GM21381 (cell line): ENCODE measurements at regions not wholly inside any gene's neighbourhood (a gene's known extent, or its start where the extent isn't known, plus 50 kb on each side); places are given as distances from the start of the nearest gene placed in this dataset.
A peak's percentile ranks its signal among the peaks of the same experiment; 100 is the strongest.
"Not testable (repeated sequence)": the region's sequence is repeated elsewhere in the genome, so short reads cannot be mapped to it uniquely, and the experiment has no call there.

Experiments
- ATAC-seq: cut with Tn5 transposase; IDR thresholded peaks from one replicate; pipeline ENCODE4 v1.9.1; 2021; ENCODE audit warnings: mild to moderate bottlenecking, moderate library complexity; ENCODE audit not compliant: unreplicated experiment

DNA sequence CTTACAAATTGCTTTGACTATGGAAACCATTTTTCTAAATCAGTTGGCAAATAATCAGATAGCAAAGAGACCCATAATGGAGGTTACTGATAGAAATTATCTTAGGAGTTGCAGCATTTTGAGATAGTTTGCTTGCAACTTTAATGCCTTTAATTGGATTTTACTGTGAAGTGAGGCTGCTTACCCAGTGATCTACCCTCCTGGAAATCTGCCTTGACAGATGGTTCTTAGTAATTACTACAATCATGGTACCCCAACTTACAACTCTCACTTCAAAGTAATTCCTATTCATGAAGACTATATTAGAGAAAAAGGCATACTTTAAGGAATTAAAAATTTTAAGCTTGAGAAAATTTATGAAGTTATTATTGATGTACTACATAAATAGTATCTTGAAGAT lies 1288.6 kb upstream of the CDH2 start:
- no peak for ATAC-seq

DNA sequence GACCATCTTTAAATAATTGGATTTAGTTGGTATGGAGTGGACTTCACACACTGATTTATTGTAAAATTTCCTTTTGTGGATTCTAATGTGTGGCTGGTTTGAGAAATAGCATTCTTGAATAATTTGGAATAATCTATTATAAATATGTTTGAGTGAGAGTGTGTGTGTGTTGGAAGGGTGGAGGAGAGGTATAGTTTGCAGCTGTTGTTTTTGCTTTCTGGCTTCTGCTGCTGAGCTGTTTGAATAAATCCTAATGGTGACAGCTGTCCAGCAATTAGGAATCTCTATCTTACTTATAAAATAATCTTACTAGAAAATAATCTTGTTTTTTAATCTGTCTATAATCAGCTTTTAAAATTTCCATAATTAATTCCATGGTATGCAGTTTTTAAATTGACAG lies 1283.0 kb upstream of the CDH2 start:
- ATAC-seq: no peak

DNA sequence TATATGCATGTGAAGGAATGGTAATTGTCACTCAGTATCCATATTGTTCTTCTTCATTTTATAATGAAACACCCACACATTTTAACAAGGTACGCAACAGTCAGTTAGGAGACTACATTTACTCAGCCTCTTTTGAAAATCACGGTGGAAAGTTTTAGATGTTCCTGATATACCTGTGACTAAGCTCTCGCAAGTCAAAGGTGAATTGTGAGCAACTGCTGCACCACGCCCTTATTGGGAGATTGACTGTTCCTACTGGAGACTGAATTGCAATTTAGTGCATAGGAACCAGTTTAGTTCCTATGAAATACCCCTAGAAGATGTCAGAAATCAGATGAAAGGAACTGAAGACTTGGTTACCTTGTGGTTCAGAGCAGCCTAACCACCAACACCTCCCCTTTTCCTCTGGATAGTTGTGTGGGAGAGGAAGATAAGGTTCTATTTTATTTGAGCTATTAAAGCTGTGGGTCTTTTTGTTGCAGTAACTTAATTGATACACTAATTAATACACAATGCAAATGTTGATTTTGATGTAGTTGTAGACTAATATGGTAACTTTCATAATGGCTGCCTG lies 1280.5 kb upstream of the CDH2 start:
- ATAC-seq: no peak

DNA sequence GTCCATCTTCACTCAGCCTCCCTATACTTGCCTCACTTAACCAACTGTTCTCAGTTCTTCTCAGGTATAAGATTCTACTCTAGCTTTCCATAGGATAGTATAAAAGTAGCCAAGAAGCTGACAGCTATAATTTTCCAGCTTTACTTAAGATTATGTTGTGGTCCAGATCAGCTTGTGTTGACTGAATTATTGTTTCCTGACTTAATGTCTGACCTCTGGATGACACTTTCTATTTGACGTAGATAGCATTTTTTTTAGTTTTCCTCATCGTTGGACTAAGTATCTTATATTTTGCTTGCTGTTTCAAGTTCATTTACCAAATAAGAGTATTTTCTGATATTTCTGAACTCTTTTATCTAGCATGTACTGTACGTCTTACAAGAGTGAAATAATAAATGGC lies 1272.5 kb upstream of the CDH2 start:
- ATAC-seq: no peak

DNA sequence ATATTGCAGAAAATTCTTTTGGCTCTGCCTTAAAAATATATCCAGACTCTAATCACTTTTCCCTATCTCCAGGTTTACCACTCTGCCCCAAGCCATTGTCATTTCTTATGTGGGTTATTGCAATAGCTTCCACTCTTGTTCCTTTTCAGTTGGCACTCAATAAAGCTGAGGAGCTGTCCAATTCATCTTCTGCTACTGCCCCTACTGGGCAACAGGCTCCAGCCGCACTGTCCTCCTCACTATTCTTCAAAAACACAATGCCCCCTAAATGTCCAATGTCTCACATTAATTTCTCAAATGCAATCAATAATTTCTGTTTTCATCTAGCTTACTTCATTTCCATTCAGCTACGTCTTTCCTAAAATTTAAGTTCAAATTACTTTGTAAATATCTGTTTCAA lies 1262.5 kb upstream of the CDH2 start:
- ATAC-seq: no peak

DNA sequence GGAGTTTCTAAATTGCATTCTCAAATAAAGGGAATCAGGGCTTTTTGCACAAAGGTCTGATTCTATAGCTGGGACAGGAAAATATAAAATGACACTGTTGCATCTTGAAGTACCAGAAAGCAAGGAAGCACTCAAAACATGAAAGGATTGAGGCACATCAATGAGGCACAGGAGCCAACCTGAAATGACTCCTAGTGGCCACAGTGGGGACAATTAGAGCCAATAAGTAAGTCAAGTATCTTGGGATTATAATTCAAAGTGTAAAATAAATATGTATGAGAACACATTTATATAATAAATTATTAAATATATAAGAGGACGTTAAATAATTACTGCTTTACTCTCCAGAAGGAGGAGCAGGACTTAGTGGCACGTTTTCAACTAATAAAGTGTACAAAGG lies 1259.5 kb upstream of the CDH2 start:
- no peak for ATAC-seq

DNA sequence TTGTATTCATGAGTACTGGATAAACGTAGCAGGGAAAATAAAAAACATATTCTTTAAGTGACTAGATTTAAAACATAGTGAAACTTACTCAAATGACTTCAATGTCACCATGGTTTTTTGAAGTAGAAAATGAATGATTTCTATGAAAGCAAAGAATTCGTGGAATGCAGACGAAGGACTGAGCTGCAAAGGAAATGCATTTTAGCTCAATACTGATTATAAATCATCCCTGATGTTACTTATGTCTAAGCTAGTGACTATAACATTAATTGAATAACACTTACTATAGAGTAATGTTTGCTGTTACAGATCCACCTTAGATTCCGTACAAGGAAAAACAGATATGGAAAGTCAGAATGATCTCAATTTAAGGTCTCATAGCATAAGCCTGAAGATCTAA lies 1257.7 kb upstream of the CDH2 start:
- no peak for ATAC-seq

DNA sequence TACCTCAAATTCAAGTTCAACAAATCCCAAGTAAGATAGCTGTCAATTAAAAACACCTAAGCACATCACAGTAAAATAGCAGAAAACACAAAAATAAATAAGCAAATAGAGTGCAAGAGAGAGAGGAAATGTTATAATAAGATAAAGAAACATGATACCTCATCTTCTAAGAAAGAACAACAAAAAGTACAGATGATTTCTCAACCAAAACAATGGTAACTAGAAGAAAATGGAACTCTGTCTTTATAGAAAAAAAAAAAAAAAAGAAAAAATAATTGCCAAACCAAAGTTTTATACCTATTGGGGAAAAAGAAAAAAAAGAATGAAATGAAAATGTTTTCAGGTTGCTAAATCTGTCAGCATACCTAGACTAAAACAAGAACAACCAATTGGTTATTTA lies 1253.5 kb upstream of the CDH2 start:
- no peak for ATAC-seq

DNA sequence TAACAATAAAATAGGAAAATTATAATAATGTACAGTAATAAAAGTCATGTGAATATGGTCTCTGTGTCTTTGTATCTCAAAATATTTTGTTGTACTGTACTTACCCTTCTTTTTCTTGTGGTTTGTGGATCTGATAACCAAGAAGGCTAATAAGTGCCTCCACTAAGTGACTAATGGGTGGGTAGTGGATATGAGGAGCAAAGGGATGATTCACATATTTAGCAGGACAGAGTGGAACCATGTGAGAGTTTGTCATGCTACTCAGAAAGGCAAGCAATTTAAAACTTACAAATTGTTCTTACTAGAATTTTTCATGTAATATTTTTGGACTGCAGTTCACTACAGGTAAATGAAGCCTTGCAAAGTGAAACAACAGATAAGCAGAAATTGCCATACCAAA lies 1241.2 kb upstream of the CDH2 start:
- ATAC-seq: no peak

DNA sequence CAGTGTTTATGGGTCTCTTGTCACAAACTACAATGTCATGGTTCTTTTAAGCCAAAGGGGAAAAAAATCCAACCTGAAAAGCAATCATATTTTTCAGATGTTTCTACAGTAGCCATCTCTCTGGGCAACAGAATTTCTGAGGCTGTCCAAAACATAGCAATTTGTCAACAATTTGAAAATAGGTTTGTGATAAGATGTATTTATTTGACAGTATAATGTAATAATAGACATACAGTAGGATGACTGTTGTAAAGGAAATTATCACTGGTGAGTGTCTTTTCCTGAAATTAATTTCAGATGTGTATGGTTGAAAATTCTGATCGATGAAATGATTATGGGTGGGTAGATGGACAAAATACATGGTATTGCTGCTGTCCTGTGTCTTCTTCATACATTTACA lies 1230.1 kb upstream of the CDH2 start:
- no peak for ATAC-seq

DNA sequence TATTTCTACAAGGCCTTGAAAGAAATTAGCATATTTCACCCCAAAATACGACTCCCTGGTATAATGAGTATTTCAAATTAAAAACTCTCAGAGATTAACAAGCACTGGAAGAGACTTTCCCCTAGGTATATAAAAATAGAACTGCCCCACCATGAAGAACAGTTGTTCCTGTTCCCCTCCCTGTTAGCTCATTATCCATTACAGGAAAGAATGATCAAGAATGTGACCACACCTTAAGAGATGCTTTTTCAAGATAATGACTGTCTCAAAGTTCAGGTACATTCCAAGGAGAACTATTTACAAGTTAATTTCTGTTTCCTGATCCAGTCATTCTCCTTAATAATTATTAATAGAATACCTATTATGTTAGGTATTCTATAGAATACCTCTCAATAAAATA lies 1220.6 kb upstream of the CDH2 start:
- no peak for ATAC-seq

DNA sequence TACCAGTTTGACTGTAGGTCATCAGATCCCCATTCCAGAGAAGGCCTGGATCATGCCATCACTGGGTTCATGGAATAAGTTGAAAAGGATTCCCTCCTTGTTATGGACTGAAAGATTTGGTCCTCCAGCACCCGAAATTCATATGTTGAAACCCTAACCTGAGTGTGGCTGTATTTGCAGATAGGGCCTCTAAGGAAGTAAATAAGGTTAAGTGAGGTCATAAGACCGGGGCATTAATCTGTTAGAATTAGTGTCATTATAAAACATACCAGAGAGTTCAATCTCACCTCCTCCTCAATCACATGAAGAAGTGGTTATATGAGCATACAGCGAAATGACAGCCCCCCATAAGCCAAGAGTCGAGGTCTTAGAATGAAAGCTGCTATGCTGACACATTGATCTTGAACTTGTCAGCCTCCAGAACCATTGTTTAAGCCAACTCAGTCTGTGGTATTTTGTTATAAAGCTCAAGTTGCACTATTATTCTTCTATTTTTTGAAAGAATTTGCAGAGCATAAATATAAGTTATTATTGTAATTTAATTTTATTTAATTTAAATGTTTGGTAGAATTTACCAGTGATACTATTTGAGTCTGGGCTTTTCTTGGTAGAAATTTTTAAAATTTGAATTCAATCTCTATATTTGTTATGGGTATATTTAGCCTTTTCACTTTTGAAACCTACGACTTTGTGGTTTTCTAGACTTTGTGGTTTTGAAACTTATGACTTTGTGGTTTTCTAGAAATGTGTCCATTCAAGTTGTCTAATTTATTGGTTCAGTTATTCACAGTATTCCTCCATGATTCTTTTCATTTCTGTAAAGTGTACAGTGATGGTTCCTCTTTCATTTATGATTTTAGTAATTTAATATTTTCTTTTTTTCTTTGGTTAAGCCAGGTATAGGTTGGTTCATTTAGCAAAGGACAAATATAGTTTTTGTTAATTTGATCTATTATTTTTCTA lies 1206.7 kb upstream of the CDH2 start:
- ATAC-seq: peak; percentile 62

DNA sequence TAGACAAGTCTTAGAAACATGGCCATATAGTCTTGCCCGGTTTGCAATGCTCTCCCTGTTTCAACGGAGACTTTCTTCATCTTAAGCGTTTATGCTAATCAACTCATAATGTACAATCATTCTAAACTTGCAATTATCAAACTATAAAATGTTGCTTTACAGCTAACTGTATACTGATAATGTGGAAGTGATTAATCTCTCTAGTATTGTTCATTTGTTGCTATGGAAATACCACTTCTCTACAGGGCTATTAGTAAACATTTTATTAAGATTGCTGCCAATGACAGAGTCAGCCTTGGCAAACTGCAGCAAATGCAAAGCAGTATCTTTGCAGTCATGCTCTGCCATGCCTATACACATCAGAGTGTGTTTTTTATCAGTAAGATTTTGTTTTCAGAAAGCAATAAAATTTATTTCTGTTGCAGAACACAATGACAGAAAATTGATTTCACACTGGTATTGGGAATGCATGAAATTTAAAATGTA lies 1201.8 kb upstream of the CDH2 start:
- no peak for ATAC-seq

DNA sequence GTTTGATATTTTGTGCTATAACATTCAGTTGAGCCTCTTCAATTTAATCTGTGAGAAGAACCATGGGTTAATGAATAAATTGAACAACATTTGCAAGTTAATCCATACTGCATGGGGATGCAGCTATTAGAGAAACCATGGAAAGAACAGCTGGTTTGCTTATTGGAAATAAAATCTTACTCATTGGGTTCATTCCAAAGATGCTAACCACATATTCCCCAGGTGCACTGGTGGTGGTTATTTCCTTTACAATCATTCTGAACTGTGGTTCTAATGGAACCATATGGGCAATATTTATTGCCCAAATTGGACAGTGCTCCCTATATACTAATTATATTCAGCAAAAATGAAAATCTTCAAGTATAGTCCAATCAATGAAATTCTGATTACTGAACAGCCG lies 1200.4 kb upstream of the CDH2 start:
- ATAC-seq: no peak

DNA sequence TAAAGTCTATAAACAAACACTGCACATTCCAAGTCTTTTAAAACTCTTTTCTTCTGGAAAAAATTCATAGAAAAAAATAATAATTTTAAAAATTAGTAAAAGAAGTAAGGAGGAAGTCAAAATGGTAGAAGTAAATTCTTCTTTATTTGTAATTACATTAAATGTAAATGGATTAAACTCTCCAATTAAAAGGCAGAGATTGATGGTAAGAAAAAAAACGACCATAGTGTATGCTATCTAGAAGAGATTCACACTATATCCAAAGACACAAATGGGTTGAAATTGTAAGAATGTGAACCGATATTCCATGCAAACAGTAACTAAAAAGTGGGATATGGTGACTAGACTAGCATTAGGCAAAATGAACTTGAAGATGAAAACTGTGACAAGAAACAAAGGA lies 1196.1 kb upstream of the CDH2 start:
- no peak for ATAC-seq

DNA sequence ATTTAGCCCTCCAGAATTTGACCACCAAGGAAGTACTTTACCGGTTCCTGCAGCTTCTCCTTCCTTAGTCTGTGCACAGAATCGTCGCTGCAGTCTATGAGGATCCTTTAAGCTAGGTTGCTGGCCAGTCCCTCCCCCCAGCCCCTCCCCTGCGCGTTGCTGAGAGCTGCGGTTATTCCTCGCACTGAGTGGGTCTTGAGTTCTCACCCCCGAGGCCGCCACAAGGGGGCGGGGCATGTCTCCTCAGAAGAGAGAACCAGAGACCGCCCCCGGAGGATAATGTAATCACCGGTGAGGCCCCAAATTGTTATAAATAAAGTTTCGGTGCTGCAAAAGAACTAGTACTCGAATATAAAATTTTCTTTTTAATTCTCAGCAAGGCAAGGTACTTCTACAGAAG lies 1184.9 kb upstream of the CDH2 start:
- ATAC-seq: no peak

DNA sequence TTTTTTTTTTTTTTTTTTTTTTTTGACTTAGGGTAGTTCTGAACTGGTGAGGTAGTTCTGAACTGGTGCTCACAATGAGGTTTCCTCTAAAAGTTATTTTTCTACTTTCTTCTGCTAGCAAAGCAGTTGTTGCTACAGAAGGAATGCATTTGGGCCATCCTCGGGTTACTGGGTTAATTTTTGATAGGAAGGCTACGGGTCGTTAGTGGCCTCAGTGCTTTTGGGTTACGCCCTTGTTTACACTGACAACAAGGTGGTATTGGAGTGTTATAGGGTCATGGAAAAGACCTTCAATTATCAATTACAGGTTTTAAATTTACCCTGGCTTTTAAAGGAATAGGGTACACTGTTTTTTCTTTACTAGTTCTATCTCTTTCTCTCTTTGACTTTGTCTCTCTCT lies 1183.7 kb upstream of the CDH2 start:
- ATAC-seq: not testable (repeated sequence)

DNA sequence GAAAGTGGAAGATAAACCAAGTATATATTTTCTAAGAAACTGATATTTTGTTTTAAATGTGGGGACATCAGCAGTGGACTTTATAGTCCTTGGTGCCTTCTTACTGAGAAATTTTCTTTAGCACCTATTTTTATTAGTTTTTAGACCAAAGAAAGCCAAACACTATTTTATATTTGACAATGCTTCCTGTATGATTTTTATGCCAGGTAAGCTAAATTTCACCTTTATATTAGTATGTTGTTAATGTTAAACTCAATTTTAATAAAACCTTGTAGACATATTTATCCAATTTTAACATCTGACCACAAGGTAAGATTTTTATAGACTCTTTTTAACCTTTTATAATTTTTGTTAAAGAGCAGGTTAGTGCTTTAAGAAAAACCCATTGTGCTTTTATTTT lies 1182.3 kb upstream of the CDH2 start:
- not testable (repeated sequence) for ATAC-seq

DNA sequence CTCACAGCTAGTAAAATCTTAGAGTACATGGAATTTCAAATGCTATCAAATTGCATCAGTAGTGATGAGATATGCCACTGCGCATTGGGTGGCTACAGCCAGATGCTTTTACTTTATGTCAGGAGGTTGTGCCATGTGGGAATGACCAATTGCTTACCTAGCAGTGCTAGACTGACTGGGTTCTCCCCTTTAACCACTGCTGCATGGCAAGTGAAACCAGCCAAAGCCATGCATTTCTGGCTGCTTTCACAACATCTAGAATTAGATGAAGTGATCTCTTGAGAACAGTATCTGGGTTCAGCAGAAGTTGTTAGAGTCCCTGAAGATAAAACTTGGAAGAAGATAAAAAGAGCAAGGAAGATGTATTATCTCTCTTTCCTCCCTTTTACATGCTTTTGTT lies 1174.2 kb upstream of the CDH2 start:
- no peak for ATAC-seq

DNA sequence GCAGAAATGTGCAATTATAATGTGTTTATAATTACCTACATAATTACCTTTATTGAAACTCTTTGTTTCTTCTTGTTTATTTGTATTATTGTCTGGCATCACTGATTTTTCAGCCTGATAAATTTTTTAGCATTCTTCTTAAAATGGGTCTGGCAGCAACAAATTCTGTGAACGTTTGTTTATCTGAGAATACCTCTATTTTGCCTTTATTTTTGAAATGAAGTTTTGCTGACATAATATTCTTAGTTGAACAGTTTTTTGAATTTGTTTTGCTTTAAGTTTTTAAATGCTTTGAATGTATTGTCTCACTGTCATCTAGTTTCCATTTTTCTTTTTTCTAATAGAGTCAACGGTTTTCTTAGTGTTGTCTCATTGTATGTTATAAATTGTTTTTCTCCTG lies 1152.0 kb upstream of the CDH2 start:
- ATAC-seq: no peak

DNA sequence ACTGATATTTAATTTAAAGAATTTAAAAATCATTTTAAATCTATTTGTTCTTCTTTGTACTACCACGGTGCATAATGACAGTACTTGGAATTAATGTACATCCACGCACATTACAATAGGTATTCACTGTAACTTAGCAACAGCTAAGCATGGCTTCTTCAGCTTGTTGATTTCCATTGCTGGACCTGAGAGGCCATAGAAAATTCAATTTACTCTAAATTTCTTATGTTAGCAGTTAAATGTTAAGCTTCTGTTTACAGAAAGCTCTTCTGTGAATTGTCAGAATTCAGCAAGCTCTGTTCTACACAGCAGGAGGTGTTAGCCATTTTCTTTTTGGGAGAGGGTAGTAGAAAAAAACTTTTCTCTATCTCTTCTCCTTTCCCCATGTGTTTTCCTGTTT lies 1149.3 kb upstream of the CDH2 start:
- no peak for ATAC-seq

DNA sequence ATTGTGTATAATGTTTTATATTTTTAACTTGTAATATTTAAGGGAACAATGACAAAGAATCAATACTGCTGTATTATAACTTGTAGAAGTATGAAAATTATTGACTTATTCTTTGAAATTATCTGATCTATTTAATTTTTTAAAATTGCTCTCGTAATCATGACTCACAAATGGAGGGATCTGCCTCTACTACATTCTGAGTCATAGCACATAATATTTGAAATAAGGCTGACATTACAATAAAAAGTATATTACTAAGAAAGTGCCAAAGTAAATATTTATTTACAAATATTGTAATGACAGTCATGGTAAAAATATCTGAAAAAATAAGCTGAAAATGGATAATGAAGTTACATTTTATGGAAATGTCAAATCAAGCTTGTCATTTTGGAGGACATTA lies 1144.6 kb upstream of the CDH2 start:
- no peak for ATAC-seq
